HG03469 (cell line): ENCODE measurements at regions not wholly inside any gene's neighbourhood (a gene's known extent, or its start where the extent isn't known, plus 50 kb on each side); places are given as distances from the start of the nearest gene placed in this dataset.

Experiments used
- ATAC-seq: cut with Tn5 transposase; IDR thresholded peaks from one replicate; pipeline ENCODE4 v1.9.1; 2021; ENCODE audit warnings: mild to moderate bottlenecking, moderate library complexity, moderate number of reproducible peaks; ENCODE audit not compliant: unreplicated experiment

- ATAC-seq = no peak
These were observed 221.9 kb downstream of the LRRN1 start for GRCh38 chr3:4021162-4021561.

- ATAC-seq = no peak
These were observed 229.9 kb downstream of the LRRN1 start for GRCh38 chr3:4029135-4029534.

DNA sequence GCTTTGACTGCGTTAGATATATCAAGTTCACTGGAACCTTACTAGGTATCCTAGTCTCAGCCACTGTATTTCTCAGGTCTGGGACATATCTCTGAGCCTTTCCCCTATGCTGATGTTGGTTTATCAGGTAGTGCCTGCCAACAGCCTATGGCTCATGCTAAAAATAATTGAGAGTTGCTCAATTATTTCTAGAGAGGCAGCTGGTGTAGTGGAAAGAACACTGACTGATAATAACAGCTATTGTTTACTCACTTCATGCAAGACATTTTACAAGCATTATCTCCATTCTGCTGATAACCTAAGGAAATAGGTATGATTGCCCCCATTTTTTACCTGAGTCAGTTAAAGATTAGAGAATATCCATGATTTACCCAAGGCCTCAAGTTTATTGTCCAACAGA, 231.4 kb downstream of the LRRN1 start:
- ATAC-seq = no peak

GRCh38 chr3:4033296-4033695, 234.1 kb downstream of the LRRN1 start:
- ATAC-seq = no peak

DNA sequence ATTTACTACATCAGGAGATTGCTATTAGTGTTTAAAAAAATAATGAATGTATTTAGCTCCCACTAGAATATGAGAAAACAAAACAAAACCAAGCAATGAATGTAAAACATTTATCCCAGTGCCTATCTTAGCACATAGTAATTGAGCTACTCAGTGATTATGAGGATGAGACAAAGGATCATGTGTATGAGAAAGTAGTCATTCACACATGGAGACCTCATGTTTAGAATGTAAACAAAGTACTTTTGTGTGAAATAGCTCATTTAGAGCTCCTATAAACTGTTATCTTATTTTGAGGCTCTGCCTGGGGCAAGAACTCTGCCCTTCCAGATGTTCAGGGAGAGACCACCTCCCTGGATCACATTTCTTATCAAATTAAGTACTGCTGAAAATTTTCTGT, 236.8 kb downstream of the LRRN1 start:
- ATAC-seq = no peak

DNA sequence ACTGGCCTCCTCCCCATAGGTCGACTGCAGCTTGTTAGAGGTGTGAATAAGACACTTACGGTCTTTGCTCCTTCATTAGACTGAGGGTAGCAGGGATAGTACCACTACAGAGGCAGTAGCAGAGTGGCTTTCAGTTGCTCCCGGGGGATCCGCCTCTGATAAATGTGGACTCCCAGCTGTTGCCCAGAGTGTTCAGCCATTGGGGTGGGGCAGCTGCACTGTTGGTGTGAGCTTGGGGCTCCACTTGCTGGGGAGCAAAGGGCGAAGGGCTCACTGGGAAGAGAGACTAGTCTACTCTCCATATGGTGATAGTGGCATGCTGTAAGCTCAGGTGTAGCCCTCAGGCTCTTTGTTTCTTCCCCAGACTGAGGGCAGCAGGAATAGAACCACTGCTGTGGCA, 239.1 kb downstream of the LRRN1 start:
- no peak for ATAC-seq

DNA sequence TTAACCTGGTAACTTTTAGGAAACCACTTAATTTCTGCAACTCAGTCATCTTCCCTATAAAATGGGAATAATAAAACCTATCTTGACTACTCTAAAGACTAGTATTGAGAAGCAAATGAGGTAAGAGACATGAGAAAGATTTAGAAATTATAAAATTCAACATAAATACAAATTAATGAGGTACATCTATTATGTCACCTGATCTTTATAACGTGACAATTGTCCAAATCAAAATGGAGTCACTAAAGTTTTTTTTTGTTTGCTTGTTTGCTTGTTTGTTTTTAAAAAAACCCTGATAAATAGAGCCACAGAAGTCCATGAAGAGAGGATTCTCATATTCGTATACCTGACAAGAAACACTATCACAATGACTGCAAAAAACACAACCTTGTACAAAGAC, 242.8 kb downstream of the LRRN1 start:
- ATAC-seq = no peak

DNA sequence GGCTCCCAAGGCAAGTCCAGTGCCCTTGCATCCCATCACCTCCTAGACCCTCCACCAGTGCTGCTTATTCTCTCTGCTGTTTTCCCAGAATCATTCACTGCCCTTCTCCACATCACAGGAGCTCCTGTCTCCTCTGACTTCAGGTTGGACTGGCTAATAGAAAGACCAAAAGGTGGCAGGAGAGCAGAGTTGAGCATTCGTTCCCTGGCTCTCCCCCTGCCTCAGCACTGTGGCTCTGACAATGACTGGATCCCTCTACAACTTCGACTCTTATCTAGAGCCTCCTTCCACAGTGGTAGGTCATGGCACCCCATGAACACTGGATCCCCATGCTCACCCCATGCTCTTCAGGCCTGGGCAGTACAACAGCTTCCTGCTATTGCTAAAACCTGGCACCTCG, 243.6 kb downstream of the LRRN1 start:
- ATAC-seq = no peak

DNA sequence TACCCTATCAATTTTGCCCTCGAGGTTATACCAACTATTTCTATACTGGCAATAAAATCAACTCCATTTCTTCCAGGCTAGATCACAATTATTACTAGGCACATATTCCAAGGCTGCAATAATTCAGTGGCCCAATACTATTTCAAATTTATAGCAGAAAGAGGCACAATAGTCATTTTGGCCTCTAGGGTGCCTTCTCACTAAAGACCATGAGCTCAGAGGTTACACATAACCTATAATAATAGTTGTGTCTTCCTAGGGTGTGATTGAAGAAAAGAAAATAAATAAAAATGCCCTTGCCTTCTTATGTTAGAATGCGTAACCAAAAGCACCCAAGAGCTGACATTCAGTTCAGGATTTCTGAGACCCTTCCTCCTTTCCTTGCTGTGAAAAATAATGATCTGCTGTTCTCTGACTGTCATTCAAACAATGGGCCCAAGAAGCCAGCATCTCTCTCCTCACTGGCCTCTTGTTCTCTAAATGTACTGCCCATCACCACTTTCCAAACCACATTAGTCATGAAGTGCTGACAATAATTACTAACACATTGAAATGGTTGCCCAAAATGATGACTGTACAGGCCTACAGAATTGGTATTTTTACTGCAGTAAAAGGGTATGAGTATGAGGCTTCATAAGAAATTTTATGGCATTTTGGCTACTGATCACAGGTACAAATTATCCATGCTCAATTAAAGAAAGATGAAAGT, 244.8 kb downstream of the LRRN1 start:
- ATAC-seq = no peak

- no peak for ATAC-seq
These were observed 245.4 kb downstream of the LRRN1 start for GRCh38 chr3:4044619-4045018.

- no peak for ATAC-seq
These were observed 246.5 kb downstream of the LRRN1 start for GRCh38 chr3:4045756-4046155.

DNA sequence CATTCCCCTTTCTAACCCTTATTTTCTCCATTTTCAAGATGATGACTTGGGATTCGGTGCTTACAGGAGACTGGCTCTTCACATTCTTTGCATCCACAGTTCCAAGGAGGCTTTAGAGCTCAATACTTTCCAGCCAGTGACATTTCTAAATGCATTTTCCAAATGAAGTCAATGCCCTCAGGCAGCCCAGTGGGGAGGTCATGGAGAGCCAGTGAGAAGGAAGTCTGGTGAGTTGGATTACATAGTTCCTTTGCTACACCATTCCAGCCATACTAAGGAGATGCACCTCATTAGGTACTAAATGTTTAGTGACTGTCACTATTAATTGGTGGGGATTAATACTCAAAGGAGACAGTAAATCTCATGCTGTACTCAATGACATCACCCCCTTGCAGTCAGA, 248.1 kb downstream of the LRRN1 start:
- no peak for ATAC-seq

- no peak for ATAC-seq
These were observed 250.5 kb upstream of the SETMAR start for GRCh38 chr3:4052706-4053105.

DNA sequence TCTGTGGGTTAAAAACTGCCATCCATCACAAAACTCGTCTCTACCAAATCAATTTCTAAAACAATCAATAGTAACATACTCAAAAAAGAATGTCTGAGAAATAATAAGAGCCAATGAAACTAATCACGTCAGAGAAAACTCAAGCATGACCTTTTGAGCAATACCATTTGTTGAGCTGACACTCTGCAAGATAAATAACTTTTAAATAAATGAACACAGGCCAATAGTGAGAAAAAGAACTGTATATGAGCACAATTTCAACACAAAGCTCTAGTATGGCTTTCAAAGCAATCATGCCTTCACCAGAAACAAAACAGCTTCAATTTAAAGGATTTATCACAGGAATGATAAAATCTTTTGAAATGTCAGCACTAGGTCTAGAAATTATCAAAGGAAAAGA, 249.2 kb upstream of the SETMAR start:
- no peak for ATAC-seq

- ATAC-seq = no peak
These were observed 243.1 kb upstream of the SETMAR start for GRCh38 chr3:4060064-4060463.

DNA sequence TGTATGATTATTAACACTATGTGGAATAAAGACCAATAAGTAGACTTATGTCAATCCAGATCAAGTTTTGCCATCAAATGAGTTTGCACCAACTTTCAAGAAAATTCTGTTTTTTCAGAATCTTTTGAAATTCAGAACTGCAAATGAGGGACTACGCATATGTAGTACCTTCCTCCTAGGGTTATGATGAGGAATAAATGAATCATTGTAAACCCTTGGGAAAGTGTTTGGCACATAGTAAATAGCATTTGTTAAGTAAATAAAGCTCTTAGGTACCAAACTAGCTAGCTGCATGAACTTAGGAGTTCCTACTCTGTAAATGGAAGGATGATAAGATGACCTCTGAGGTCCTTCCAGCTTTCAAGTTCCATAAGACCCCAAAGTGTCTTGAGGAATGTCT, 242.6 kb upstream of the SETMAR start:
- no peak for ATAC-seq

GRCh38 chr3:4061195-4061594, 242.0 kb upstream of the SETMAR start:
- ATAC-seq = no peak

DNA sequence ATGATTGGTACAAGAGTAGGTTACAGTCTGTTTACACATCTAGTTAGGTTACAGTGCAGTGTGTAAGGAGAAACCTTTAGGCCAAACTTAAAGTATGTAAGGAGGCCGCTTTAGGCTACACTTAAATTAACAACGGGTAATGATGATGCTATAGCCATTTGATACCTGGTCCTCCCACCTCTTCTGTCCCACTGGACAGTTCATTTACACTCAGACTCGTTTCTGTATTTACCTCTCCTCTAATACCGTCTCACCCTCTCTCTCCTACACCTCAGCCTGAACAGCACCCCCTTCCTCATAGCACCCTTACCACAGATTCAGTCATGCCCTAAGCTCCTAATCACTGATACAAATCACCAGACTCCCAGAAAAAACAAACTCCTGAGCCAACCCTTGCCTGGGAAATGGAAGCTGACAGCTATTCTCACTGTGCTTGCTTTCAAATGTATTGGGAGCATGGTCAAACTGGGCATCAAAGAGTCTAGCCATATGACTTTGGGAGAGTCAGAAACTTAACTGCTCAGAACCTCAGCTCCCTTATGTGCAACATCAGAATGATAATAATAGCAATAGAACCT, 241.3 kb upstream of the SETMAR start:
- no peak for ATAC-seq

DNA sequence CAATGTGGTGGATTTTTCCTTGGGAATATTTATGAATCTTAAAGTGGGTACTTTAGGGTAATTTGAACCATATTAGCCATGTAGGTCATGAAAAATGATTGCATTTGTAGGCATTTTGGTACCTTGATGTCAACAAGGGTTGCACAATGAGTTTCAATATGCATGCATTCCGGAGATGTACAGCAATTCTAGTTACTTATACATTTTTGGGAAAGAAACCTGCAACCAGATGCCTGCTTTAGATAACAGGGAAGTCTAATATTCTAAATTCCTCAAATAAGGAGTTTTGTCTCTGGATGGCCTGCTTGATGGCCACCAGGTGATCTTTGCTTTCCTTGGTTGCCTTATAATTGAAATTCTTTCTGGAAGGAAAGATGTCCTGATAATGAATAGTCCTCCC, 240.5 kb upstream of the SETMAR start:
- ATAC-seq = no peak

DNA sequence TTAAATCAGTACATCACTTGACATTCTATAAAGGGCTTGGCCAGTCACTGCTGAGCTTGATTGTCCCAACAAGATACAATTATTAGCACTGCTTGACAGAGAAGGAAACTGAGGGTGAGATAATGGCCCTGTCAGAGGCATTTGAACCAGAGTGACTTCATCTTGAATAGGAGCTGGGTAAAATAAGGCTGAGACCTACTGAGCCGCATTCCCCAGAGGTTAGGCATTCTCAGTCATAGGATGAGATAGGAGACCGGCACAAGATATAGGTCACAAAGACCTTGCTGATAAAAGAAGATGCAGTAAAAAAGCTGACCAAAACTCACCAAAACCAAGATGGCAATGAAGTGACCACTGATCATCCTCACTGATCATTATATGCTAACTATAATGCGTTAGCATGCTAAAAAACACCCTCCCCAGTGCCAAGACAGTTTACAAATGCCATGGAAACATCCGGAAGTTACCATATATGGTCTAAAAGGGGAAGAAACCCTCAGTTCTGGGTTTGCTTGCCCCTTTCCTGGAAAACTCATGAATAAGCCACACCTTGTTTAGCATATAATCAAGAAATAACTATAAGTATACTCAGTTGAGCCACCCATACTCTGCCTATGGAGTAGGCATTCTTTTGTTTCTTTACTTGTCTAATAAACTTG, 239.1 kb upstream of the SETMAR start:
- no peak for ATAC-seq

DNA sequence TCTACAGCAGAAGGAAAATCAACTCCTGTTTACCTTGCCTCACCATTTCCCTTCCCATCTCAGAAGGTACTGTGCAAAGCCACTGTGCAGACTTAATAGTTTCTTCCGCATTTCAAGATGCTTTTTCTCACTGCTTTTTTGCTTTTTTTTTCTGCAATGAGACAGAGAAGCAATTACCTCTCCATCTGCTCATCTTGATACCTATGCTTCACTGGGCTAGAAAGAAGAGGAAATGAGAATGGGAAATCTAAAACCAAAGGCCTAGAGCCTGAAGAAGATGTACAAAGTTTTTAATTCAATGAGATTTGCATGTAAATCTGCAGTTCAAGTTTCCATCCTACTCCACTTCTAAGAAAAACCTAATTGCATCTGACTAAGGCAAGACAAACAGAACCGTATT, 238.1 kb upstream of the SETMAR start:
- peak; percentile 82 for ATAC-seq

GRCh38 chr3:4065554-4065953, 237.6 kb upstream of the SETMAR start:
- no peak for ATAC-seq
